MM.1S (cell line): ENCODE measurements at regions not wholly inside any gene's neighbourhood (a gene's known extent, or its start where the extent isn't known, plus 50 kb on each side); places are given as distances from the start of the nearest gene placed in this dataset.

Experiments
- EZH2 ChIP-seq: fragments of 300-600 bp; sonication (generic); optimal IDR thresholded peaks from 2 replicates; pipeline ENCODE3; 2017; ENCODE audit warnings: low read depth, mild to moderate bottlenecking, antibody characterized with exemption, low read length, mixed read lengths
- TF ChIP-seq, protein P1 (sequence below): fragments of 300-600 bp; sonication (generic); IDR thresholded peaks from 2 replicates; pipeline ENCODE4 v1.5.1; 2016; ENCODE audit warnings: antibody characterized with exemption, low read length, mixed read lengths

DNA sequence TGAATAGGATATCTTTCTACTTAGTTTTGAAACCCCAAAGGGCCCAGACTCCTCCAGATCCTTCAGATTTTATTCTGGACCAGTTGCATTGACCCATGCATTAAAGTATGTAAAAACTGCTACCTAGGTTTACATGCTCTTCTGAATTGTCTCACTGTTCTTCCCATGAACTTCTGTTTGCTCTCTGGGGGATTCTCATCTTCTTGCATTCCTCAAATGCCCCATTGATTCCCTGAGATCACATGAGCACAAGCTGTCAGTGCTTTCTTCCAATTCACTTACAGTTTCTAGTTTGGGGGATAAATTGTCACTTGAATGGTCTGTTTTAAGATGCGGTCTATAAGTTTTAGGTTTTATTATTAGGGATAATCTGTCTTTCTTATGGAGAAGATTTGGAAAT is 188.9 kb upstream of the KIF2B start:
- TF ChIP-seq, protein P1, sequence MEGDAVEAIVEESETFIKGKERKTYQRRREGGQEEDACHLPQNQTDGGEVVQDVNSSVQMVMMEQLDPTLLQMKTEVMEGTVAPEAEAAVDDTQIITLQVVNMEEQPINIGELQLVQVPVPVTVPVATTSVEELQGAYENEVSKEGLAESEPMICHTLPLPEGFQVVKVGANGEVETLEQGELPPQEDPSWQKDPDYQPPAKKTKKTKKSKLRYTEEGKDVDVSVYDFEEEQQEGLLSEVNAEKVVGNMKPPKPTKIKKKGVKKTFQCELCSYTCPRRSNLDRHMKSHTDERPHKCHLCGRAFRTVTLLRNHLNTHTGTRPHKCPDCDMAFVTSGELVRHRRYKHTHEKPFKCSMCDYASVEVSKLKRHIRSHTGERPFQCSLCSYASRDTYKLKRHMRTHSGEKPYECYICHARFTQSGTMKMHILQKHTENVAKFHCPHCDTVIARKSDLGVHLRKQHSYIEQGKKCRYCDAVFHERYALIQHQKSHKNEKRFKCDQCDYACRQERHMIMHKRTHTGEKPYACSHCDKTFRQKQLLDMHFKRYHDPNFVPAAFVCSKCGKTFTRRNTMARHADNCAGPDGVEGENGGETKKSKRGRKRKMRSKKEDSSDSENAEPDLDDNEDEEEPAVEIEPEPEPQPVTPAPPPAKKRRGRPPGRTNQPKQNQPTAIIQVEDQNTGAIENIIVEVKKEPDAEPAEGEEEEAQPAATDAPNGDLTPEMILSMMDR = no peak
- no peak for TF ChIP-seq EZH2
